ENCODE measurements at regions not wholly inside any gene's neighbourhood (a gene's known extent, or its start where the extent isn't known, plus 50 kb on each side); places are given as distances from the start of the nearest gene placed in this dataset.
"Not testable (repeated sequence)": the region's sequence is repeated elsewhere in the genome, so short reads cannot be mapped to it uniquely, and the experiment has no call there.

GRCh38 chr4:3936184-3936583, 170.0 kb downstream of the ADRA2C start:
- no peak for TF ChIP-seq CTCF (IDR thresholded peaks at IDR 0.05)
- no peaks in the 10 kb centered on the region for H3K9me3 ChIP-seq
- intact Hi-C loops (cut with DNase I; ENCODE audit: low total_unique reads) = no loop called here
- no peak overlapping the region for H3K27ac ChIP-seq
- DNase-seq = no peak
- no peaks in the 10 kb centered on the region for H3K4me1 ChIP-seq
- H3K27me3 ChIP-seq = peaks cover 0 to 4% of the 10 kb centered on the region in 2 donors
- H3K4me3 ChIP-seq = no peak overlapping the region
- H3K36me3 ChIP-seq = no peaks in the 10 kb centered on the region

- H3K27me3 ChIP-seq; H3K4me3 ChIP-seq; H3K4me1 ChIP-seq; DNase-seq; H3K9me3 ChIP-seq; H3K27ac ChIP-seq; H3K36me3 ChIP-seq; intact Hi-C loops (cut with DNase I; ENCODE audit: low total_unique reads): not testable (repeated sequence)
Observed at GRCh38 chr4:3937849-3938562, 171.8 kb downstream of the ADRA2C start.

GRCh38 chr4:3938676-3939075, 172.5 kb downstream of the ADRA2C start:
- H3K9me3 ChIP-seq; H3K27ac ChIP-seq; intact Hi-C loops (cut with DNase I; ENCODE audit: low total_unique reads); H3K4me3 ChIP-seq; H3K36me3 ChIP-seq; H3K4me1 ChIP-seq; DNase-seq: not testable (repeated sequence)
- H3K27me3 ChIP-seq = peaks cover 0 to 10% of the 10 kb centered on the region in 2 donors

GRCh38 chr4:3939954-3940591, 173.9 kb downstream of the ADRA2C start:
- not testable (repeated sequence) for DNase-seq, H3K4me1 ChIP-seq, H3K27ac ChIP-seq, H3K4me3 ChIP-seq, H3K9me3 ChIP-seq, H3K36me3 ChIP-seq
- H3K27me3 ChIP-seq = peaks cover 0 to 10% of the 10 kb centered on the region in 2 donors
- intact Hi-C loops (cut with DNase I; ENCODE audit: low total_unique reads) = loop anchor here (10.0 kb wide), 1 partner anchor 175 kb away; the partner anchor contains the start of gene ADRA2C

GRCh38 chr4:3941735-3942522, 175.7 kb downstream of the ADRA2C start:
- H3K9me3 ChIP-seq, DNase-seq, H3K27ac ChIP-seq, H3K4me3 ChIP-seq, H3K27me3 ChIP-seq, H3K4me1 ChIP-seq: not testable (repeated sequence)
- peaks cover 0 to 12% (median 0%) of the 10 kb centered on the region in 3 donors for H3K36me3 ChIP-seq
- intact Hi-C loops (cut with DNase I; ENCODE audit: low total_unique reads) = loop anchor here (10.0 kb wide), 1 partner anchor 177 kb away; the partner anchor contains the start of gene ADRA2C

- not testable (repeated sequence) for H3K9me3 ChIP-seq, H3K27ac ChIP-seq, H3K4me3 ChIP-seq, H3K27me3 ChIP-seq, H3K4me1 ChIP-seq
- intact Hi-C loops (cut with DNase I; ENCODE audit: low total_unique reads) = loop anchor here (10.0 kb wide), 1 partner anchor 178 kb away; the partner anchor contains the start of gene ADRA2C
- peak; percentile 70 to 83 for DNase-seq
- peaks cover 0 to 19% (median 0%) of the 10 kb centered on the region in 3 donors for H3K36me3 ChIP-seq
- TF ChIP-seq CTCF (IDR thresholded peaks at IDR 0.05) = peak; percentile 63 to 72
Observed at GRCh38 chr4:3942569-3942971, 176.4 kb downstream of the ADRA2C start.

- H3K4me3 ChIP-seq, H3K27me3 ChIP-seq, DNase-seq, H3K27ac ChIP-seq, H3K4me1 ChIP-seq, H3K9me3 ChIP-seq: not testable (repeated sequence)
- H3K36me3 ChIP-seq = peaks cover 0 to 24% (median 0%) of the 10 kb centered on the region in 3 donors
- intact Hi-C loops (cut with DNase I; ENCODE audit: low total_unique reads) = loop anchor here (10.0 kb wide), 1 partner anchor 178 kb away; the partner anchor contains the start of gene ADRA2C
Observed at GRCh38 chr4:3943051-3943450, 176.9 kb downstream of the ADRA2C start.

All from tibial artery (tissue), 4 donors.